ENCODE measurements at regions not wholly inside any gene's neighbourhood (a gene's known extent, or its start where the extent isn't known, plus 50 kb on each side); places are given as distances from the start of the nearest gene placed in this dataset.

GRCh38 chr2:224325941-224326340, 76.0 kb downstream of the FAM124B start:
- no peak for DNase-seq

GRCh38 chr2:224324604-224325003, 77.3 kb downstream of the FAM124B start:
- no peak for DNase-seq

GRCh38 chr2:224320660-224321059, 81.2 kb downstream of the FAM124B start:
- no peak for DNase-seq

- no peak for DNase-seq
Measured at GRCh38 chr2:224319750-224320149, 82.2 kb downstream of the FAM124B start.

- no peak for DNase-seq
Measured at GRCh38 chr2:224312741-224313140, 89.2 kb downstream of the FAM124B start.

GRCh38 chr2:224310943-224311625, 90.8 kb downstream of the FAM124B start:
- no peak for DNase-seq

GRCh38 chr2:224309176-224309575, 92.7 kb downstream of the FAM124B start:
- DNase-seq, result no peak

- no peak for DNase-seq
Measured at GRCh38 chr2:224308272-224308911, 93.5 kb downstream of the FAM124B start.

GRCh38 chr2:224302952-224303351, 99.0 kb downstream of the FAM124B start:
- no peak for DNase-seq

- no peak for DNase-seq
Measured at GRCh38 chr2:224293976-224294375, 107.9 kb downstream of the FAM124B start.

- no peak for DNase-seq
Measured at GRCh38 chr2:224287531-224287930, 114.4 kb downstream of the FAM124B start.

- DNase-seq, result no peak
Measured at GRCh38 chr2:224286923-224287322, 115.0 kb downstream of the FAM124B start.

- peak; percentile 55 for DNase-seq
Measured at GRCh38 chr2:224284134-224284946, 117.6 kb downstream of the FAM124B start.

- DNase-seq, result no peak
Measured at GRCh38 chr2:224283466-224283965, 118.4 kb downstream of the FAM124B start.

GRCh38 chr2:224281374-224281773, 120.5 kb downstream of the FAM124B start:
- no peak for DNase-seq

GRCh38 chr2:224278531-224278930, 123.4 kb downstream of the FAM124B start:
- no peak for DNase-seq

GRCh38 chr2:224276251-224276650, 125.7 kb downstream of the FAM124B start:
- DNase-seq, result no peak

- DNase-seq, result no peak
Measured at GRCh38 chr2:224272237-224272910, 129.5 kb downstream of the FAM124B start.

- DNase-seq, result no peak
Measured at GRCh38 chr2:224271617-224272236, 130.2 kb downstream of the FAM124B start.

GRCh38 chr2:224268441-224268840, 133.5 kb downstream of the FAM124B start:
- DNase-seq, result no peak

- no peak for DNase-seq
Measured at GRCh38 chr2:224264259-224264658, 137.6 kb downstream of the FAM124B start.

- no peak for DNase-seq
Measured at GRCh38 chr2:224263571-224264043, 138.3 kb downstream of the FAM124B start.

All from retina (tissue), 1 donor.